GM12801 (cell line): ENCODE measurements at regions not wholly inside any gene's neighbourhood (a gene's known extent, or its start where the extent isn't known, plus 50 kb on each side); places are given as distances from the start of the nearest gene placed in this dataset.

ENCODE experiments used
- CTCF ChIP-seq: IDR thresholded peaks from one replicate; pipeline ENCODE4 v1.5.1; 2011; ENCODE audit warnings: control low read depth; ENCODE audit not compliant: insufficient read length; ENCODE audit errors: extremely low read depth

- no peak for TF ChIP-seq CTCF
Measured at GRCh38 chr12:118727196-118727978, 254.0 kb upstream of the SRRM4 start.

- no peak for TF ChIP-seq CTCF
Measured at GRCh38 chr12:118727979-118728366, 253.4 kb upstream of the SRRM4 start.

- no peak for TF ChIP-seq CTCF
Measured at GRCh38 chr12:118734266-118734665, 247.1 kb upstream of the SRRM4 start.

GRCh38 chr12:118737985-118738540 is 243.3 kb upstream of the SRRM4 start:
- no peak for TF ChIP-seq CTCF

- no peak for TF ChIP-seq CTCF
Measured at GRCh38 chr12:118741194-118741593, 240.1 kb upstream of the SRRM4 start.

- no peak for TF ChIP-seq CTCF
Measured at GRCh38 chr12:118742431-118742830, 238.9 kb upstream of the SRRM4 start.

- TF ChIP-seq CTCF = no peak
Measured at GRCh38 chr12:118743896-118744700, 237.2 kb upstream of the SRRM4 start.
